ENCODE measurements at regions not wholly inside any gene's neighbourhood (a gene's known extent, or its start where the extent isn't known, plus 50 kb on each side); places are given as distances from the start of the nearest gene placed in this dataset.
A peak's percentile ranks its signal among the peaks of the same experiment; 100 is the strongest.

DNA sequence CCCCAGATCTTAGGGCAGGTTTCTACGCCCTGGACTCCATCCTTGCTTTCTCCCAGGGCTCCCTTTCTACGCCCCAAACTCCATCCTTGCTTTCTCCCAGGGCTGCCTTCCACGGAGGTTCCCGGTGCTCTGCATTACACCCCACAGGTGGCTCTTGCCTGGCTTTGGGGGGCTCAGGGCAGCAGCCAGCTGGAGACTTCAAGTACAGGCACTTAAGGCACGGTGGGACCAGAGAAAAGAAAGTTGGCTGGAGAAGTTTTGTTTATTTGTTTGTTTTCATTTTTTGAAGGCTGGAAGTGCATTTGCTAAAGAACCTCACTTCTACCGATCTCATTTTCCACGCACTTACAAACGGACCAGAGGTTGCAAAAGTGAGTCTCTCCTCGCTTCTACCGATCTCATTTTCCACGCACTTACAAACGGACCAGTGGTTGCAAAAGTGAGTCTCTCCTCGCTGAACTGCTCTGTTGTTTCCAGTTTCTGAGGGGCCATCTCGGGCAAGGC lies 103.8 kb upstream of the MED13L start:
- DNase-seq (ENCODE audit: low read depth): no peak
- TF ChIP-seq, protein P1, sequence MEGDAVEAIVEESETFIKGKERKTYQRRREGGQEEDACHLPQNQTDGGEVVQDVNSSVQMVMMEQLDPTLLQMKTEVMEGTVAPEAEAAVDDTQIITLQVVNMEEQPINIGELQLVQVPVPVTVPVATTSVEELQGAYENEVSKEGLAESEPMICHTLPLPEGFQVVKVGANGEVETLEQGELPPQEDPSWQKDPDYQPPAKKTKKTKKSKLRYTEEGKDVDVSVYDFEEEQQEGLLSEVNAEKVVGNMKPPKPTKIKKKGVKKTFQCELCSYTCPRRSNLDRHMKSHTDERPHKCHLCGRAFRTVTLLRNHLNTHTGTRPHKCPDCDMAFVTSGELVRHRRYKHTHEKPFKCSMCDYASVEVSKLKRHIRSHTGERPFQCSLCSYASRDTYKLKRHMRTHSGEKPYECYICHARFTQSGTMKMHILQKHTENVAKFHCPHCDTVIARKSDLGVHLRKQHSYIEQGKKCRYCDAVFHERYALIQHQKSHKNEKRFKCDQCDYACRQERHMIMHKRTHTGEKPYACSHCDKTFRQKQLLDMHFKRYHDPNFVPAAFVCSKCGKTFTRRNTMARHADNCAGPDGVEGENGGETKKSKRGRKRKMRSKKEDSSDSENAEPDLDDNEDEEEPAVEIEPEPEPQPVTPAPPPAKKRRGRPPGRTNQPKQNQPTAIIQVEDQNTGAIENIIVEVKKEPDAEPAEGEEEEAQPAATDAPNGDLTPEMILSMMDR (IDR thresholded peaks at IDR 0.05; ENCODE audit: control insufficient read depth, insufficient read depth, low read depth, low read length, missing control alignments): no peak
- peak overlapping the region; percentile 14; the same call in 1 of the 2 replicates for H3K4me3 ChIP-seq (ENCODE audit: control insufficient read depth, low read depth, low read length)

DNA sequence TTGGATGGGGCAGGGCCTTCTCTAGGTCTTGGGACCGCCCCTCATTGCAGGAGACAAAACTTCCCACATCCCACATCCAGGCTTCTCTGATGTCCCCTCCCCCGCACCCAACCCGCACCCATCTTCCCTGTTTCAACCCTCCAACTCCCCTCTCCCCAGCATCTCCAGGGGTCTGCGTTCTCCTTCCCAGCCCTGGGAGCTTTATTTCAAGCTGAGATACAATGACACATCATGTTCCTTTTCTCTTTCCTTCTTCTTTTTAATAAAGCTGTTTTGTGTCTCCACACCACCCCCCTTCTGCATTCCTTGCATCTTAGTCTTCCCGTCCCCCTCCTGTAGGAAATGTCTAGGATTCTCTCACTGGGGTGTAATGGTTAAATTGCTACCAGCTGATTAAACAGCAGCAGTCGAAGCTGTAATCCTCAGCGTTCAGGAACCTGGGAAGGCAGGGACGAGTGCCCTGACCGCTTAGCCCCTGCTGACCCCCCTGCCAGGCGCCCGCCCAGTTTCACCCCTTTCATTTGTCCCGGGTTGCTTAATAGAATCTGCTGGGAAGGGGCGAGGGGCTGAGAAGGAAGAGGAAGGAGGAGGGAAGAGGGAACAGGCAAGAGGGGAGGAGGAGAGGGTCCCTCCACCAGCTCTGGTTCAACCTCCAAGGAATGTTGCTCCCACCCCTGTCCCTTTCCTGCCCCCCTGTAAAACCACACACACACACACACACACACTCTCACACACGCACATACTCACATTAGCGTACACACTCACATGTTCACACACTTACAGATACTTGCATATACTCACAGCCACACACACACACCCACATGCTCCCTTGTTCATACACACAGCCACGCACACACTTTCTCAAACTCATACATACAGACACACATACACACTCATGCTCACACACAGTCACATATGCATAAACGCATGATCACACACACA lies 104.5 kb upstream of the MED13L start:
- peak overlapping the region; percentile 21 for H3K4me3 ChIP-seq (ENCODE audit: control insufficient read depth, low read depth, low read length)
- DNase-seq (ENCODE audit: low read depth): peak; percentile 93
- TF ChIP-seq, protein P1 (IDR thresholded peaks at IDR 0.05; ENCODE audit: control insufficient read depth, insufficient read depth, low read depth, low read length, missing control alignments): no peak

DNA sequence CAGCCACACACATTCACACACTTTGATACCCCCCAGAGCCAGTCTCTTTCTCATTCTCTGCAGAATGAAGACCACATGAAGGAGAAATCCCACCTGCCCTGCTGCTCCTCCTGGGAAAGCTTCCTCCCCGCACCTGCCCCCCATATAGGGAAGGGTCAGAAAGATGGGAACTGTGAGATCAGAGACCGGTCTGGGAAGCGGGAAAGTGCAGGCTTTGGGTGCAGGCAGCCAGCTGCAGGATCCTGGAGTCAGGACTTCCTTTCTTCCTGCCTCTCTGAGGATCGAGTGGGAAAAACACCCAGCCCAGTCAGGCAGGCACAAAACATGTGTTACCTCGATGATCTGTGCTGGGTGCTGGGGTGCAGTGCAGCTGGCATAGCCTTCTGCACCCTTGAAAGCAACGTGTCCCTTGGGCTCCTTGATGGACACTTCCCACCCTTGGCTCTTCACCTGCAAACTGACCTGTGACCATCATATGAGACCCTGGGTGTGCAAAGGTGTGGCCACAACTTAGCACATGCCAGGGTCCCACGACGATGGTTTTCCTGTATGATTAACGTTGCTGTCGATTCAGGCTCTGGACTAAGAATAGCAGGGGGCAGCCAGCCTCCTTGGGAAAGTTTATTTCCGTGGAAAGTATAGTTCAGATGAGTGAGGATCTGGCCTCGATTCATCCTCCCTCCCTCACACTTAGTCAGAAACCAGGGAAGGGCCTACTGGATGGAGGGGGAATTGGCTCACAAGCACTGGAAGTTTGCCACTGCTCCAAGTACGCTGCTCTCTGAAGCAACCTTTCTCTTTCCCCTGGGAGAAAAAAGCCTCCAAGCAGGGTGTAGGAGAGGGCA lies 105.4 kb upstream of the MED13L start:
- TF ChIP-seq, protein P1 (IDR thresholded peaks at IDR 0.05; ENCODE audit: control insufficient read depth, insufficient read depth, low read depth, low read length, missing control alignments): peak; percentile 13
- peak overlapping the region; percentile 21 for H3K4me3 ChIP-seq (ENCODE audit: control insufficient read depth, low read depth, low read length)
- DNase-seq (ENCODE audit: low read depth): peak; percentile 97

DNA sequence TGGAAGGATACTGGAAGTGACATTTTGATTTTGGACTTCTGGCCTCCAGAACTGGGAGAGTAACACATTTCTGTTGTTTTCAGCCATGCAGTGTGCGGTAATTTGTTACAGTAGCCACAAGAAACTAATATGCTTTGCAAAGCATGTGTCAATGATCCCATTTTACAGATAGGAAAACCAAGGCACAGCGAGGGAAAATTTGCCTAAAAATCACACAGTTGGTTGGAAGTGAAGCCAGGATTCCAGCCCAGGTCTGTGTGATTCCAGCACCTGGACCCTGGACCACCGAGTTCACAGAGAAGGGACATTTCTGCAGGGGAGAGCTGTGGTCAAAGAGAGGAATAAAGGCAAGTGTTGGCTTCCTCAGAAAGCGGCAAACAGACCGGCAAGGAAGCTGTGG lies 106.7 kb upstream of the MED13L start:
- TF ChIP-seq, protein P1 (IDR thresholded peaks at IDR 0.05; ENCODE audit: control insufficient read depth, insufficient read depth, low read depth, low read length, missing control alignments): no peak
- H3K4me3 ChIP-seq (ENCODE audit: control insufficient read depth, low read depth, low read length): no peak overlapping the region
- no peak for DNase-seq (ENCODE audit: low read depth)

DNA sequence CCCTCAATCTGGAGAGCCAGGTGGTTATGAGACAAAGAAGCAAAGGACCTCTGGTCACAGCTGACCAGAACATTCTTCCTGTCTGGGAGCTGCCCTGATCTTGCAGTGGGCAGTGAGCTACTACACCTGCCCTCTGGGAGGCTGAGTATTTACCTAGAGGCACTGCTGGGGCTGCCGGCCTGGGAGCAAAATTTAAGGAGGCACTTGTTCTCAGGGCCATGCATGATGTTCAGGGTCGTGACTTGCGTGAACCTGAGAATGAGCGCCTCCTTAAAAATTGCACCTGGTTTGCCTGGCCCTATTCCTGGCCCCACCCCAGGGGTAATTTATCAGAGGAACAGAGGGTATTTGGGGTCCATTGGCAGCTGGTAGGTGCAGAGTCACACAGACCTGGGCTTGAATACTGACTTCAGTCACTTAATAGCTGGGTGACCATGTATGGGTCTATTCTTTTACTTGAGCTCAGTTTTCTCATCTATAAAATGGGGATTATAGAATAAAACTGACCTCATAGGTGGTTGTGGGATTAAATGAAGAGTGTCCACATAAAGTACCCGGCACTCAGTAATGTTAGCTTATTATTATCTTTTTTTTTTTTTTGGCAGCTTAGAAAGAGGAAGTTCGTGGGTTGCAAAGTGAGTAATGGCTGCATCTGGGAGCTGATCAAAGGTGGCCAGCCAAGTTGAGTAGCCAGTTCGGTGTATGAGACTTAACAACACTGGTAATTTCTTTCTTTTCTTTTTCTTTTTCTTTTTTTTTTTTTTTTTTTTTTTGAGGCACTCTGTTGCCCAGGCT lies 107.4 kb upstream of the MED13L start:
- H3K4me3 ChIP-seq (ENCODE audit: control insufficient read depth, low read depth, low read length): no peak overlapping the region
- TF ChIP-seq, protein P1 (IDR thresholded peaks at IDR 0.05; ENCODE audit: control insufficient read depth, insufficient read depth, low read depth, low read length, missing control alignments): no peak
- no peak for DNase-seq (ENCODE audit: low read depth)

Measured in AG09309 (cell line).